Panc1 (cell line): ENCODE measurements at regions not wholly inside any gene's neighbourhood (a gene's known extent, or its start where the extent isn't known, plus 50 kb on each side); places are given as distances from the start of the nearest gene placed in this dataset.

Source experiments
- CTCF ChIP-seq: fragments of 450-650 bp; IDR thresholded peaks from 2 replicates; pipeline ENCODE4 v1.5.1; 2017; ENCODE audit warnings: mild to moderate bottlenecking
- POLR2AphosphoS5 ChIP-seq: IDR thresholded peaks from 2 replicates; pipeline ENCODE4 v1.6.1; 2012; ENCODE audit warnings: mild to moderate bottlenecking, low read depth, low read length, moderate library complexity

- TF ChIP-seq CTCF = peak; percentile 23; the same call in 1 of the 2 replicates
- no peak for TF ChIP-seq POLR2AphosphoS5
Measured at GRCh38 chr2:35035883-35036282, 1319.7 kb upstream of the CRIM1 start.
